ENCODE measurements at regions not wholly inside any gene's neighbourhood (a gene's known extent, or its start where the extent isn't known, plus 50 kb on each side); places are given as distances from the start of the nearest gene placed in this dataset.

GRCh38 chr5:121378046-121378445, 473.6 kb upstream of the FTMT start:
- no CpG with 5 or more reads among the region's 3 CpGs for WGBS, 2 experiments (ENCODE audit: extremely low coverage in 2 of 2, insufficient read length in 1 of 2)
- Histone ChIP-seq H3K9me1 (ENCODE audit: insufficient read depth, low read length) (0 out of 2 replicates have a peak, but pooled peaks cover 3% of the 10 kb centered on the region), H3K4me2 (ENCODE audit: low read depth, low read length) (no peak overlapping the region), H2AFZ (replicated peaks; ENCODE audit: low read length, poor library complexity) (no peak overlapping the region), H3K27me3 (ENCODE audit: control insufficient read depth, insufficient read depth, low read length) (no peaks in the 10 kb centered on the region), H4K20me1 (ENCODE audit: insufficient read depth, low read length) (no peaks in the 10 kb centered on the region), H3K4me3 (ENCODE audit: insufficient read depth, low read depth, low read length) (no peak overlapping the region), H3K14ac (replicated peaks; ENCODE audit: low read depth, low read length) (no peak overlapping the region), H3K23ac (ENCODE audit: low read depth, low read length) (no peak overlapping the region), H3K56ac (ENCODE audit: extremely low read depth, insufficient read depth, low read length) (no peak overlapping the region), H3K9me3 (ENCODE audit: control insufficient read depth, insufficient read depth, low read length) (no peaks in the 10 kb centered on the region), H2AK9ac (replicated peaks; ENCODE audit: low read depth, low read length, poor library complexity) (no peak overlapping the region), H3K27ac (ENCODE audit: insufficient read depth, low read length) (no peak overlapping the region), H2AK5ac (ENCODE audit: low read depth, low read length) (no peak overlapping the region), H3K9ac (ENCODE audit: low read depth, low read length) (no peak overlapping the region), H3K18ac (ENCODE audit: low read depth, low read length) (no peak overlapping the region), H3K79me1 (ENCODE audit: low read depth in 1 of 2, low read length in 2 of 2) (no peaks in the 10 kb centered on the region), H4K91ac (ENCODE audit: insufficient read depth, low read depth, low read length) (no peak overlapping the region), H2BK5ac (ENCODE audit: low read depth, low read length, poor library complexity, severe bottlenecking) (no peak overlapping the region), H3K4me1 (ENCODE audit: control insufficient read depth, insufficient read depth, low read length) (no peaks in the 10 kb centered on the region), H2BK120ac (ENCODE audit: low read depth, low read length) (no peak overlapping the region), H2BK15ac (ENCODE audit: low read depth, low read length) (no peak overlapping the region), H4K8ac (ENCODE audit: low read depth in 2 of 2, low read length in 2 of 2) (no peak overlapping the region), H3K4ac (ENCODE audit: low read depth, low read length) (no peak overlapping the region), H3K36me3 (ENCODE audit: control insufficient read depth, insufficient read depth, low read length) (no peaks in the 10 kb centered on the region), H2BK20ac (ENCODE audit: low read depth, low read length) (no peak overlapping the region), H4K5ac (ENCODE audit: low read depth, low read length) (no peak overlapping the region)
- dilution Hi-C loops (cut with HindIII; ENCODE audit: low sequenced_read_pairs, unreplicated experiment): no loop called here
- intact Hi-C loops (cut with micrococcal nuclease): no loop called here
- CTCF ChIA-PET: interaction anchor here (1.1 kb wide), 1 partner anchor 11 kb away, joined by 4 read pairs; no protein-coding TSS in a partner anchor
- POLR2A ChIA-PET (ENCODE audit: unreplicated experiment): no interaction called here
- TF ChIP-seq POLR2A (IDR thresholded peaks at IDR 0.05; ENCODE audit: low read depth, low read length) (no peak), NFE2L2 (IDR thresholded peaks at IDR 0.05; ENCODE audit: low read depth, low read length) (no peak), ELK1 (IDR thresholded peaks at IDR 0.05; ENCODE audit: borderline replicate concordance, low read depth, low read length) (no peak), CHD1 (IDR thresholded peaks at IDR 0.05; ENCODE audit: low read depth, low read length) (no peak), MXI1 (IDR thresholded peaks at IDR 0.05; ENCODE audit: borderline replicate concordance, low read depth, low read length) (no peak), FOS (IDR thresholded peaks at IDR 0.05; ENCODE audit: low read depth, low read length) (no peak), RFX5 (IDR thresholded peaks at IDR 0.05; ENCODE audit: low read depth, low read length) (no peak), CTCF (conservative IDR thresholded peaks at IDR 0.05; ENCODE audit: low read depth, low read length) (no peak), RAD21 (IDR thresholded peaks at IDR 0.05; ENCODE audit: low read length) (no peak), SMC3 (IDR thresholded peaks at IDR 0.05; ENCODE audit: low read depth, low read length) (no peak)
- DNase-seq: no peak
- in situ Hi-C loops (cut with MboI; ENCODE audit: low sequenced_read_pairs): no loop called here
- no TSS peak for BruUV-seq (replicated peaks)
- no peak for ATAC-seq (ENCODE audit: low read depth)

All from IMR-90 (cell line).